CD14-positive monocyte (primary cell): ENCODE measurements at regions not wholly inside any gene's neighbourhood (a gene's known extent, or its start where the extent isn't known, plus 50 kb on each side); places are given as distances from the start of the nearest gene placed in this dataset.

Experiments
- DNase-seq, 3 donors: peaks; one replicate each; pipeline ENCODE4 v3.0.0-alpha.2; 2011 to 2022
- H2AFZ ChIP-seq: 2 replicates; pipeline ENCODE4 v1.6.0; 2012; ENCODE audit warnings: mild to moderate bottlenecking, low read depth, low read length, inconsistent platforms; ENCODE audit not compliant: insufficient read depth, poor library complexity, severe bottlenecking
- H3K27ac ChIP-seq, 2 donors: 1 replicate in 1 of 2; 2 replicates in 1 of 2; pipeline ENCODE4 v1.5.1; 2012 to 2013; ENCODE audit warnings: low read length in 2 of 2, control low read depth in 1 of 2, inconsistent platforms in 1 of 2, low read depth in 1 of 2, mild to moderate bottlenecking in 1 of 2
- H3K27me3 ChIP-seq, 2 donors: one replicate each; pipeline versions ENCODE4 v1.6.0 to v1.6.1; 2011 to 2013; ENCODE audit warnings: low read length in 2 of 2; ENCODE audit not compliant: control insufficient read depth in 2 of 2, insufficient read depth in 2 of 2
- H3K36me3 ChIP-seq, 2 donors: replicated peaks in 1 of 2; 1 replicate in 1 of 2; 2 replicates in 1 of 2; pipeline versions ENCODE4 v1.5.1 to v1.6.1; 2012 to 2013; ENCODE audit warnings: low read length in 2 of 2, control low read depth in 1 of 2, inconsistent platforms in 1 of 2, mild to moderate bottlenecking in 1 of 2; ENCODE audit not compliant: insufficient read depth in 2 of 2, control insufficient read depth in 1 of 2
- H3K4me1 ChIP-seq, 2 donors: 1 replicate in 1 of 2; 2 replicates in 1 of 2; pipeline versions ENCODE4 v1.5.1 to v1.6.1; 2012 to 2013; ENCODE audit warnings: low read length in 2 of 2, control low read depth in 1 of 2, inconsistent platforms in 1 of 2, mild to moderate bottlenecking in 1 of 2, moderate library complexity in 1 of 2; ENCODE audit not compliant: insufficient read depth in 2 of 2, control insufficient read depth in 1 of 2
- H3K4me2 ChIP-seq: replicated peaks from 2 replicates; pipeline ENCODE3; 2012; ENCODE audit warnings: low read length, moderate library complexity, mild to moderate bottlenecking; ENCODE audit not compliant: poor library complexity, severe bottlenecking; ENCODE audit errors: extremely low read depth
- H3K4me3 ChIP-seq, 3 experiments: fragments of 200-600 bp in 1 of 3; sonication (generic) in 1 of 3; replicated peaks in 1 of 3; 1 replicate in 2 of 3; 2 replicates in 1 of 3; pipeline ENCODE4 v1.5.1; 2011 to 2013; ENCODE audit warnings: low read length in 3 of 3, mild to moderate bottlenecking in 3 of 3, control low read depth in 2 of 3, low read depth in 2 of 3, inconsistent platforms in 1 of 3, moderate library complexity in 1 of 3
- H3K79me2 ChIP-seq: 2 replicates; pipeline ENCODE4 v1.6.0; 2012; ENCODE audit warnings: mild to moderate bottlenecking, control low read depth, inconsistent platforms, low read length, moderate library complexity; ENCODE audit not compliant: insufficient read depth
- H3K9ac ChIP-seq: 2 replicates; pipeline ENCODE4 v1.6.0; 2017; ENCODE audit warnings: low read length, mild to moderate bottlenecking; ENCODE audit not compliant: insufficient read depth, poor library complexity, severe bottlenecking
- H3K9me3 ChIP-seq, 2 donors: replicated peaks in 1 of 2; 1 replicate in 1 of 2; 2 replicates in 1 of 2; pipeline versions ENCODE4 v1.5.1 to v1.6.1; 2012 to 2013; ENCODE audit warnings: low read length in 2 of 2, control low read depth in 1 of 2; ENCODE audit not compliant: control insufficient read depth in 1 of 2, insufficient read depth in 1 of 2
- H4K20me1 ChIP-seq: 2 replicates; pipeline ENCODE4 v1.6.0; 2012; ENCODE audit warnings: mild to moderate bottlenecking, low read length, control low read depth, moderate library complexity; ENCODE audit not compliant: insufficient read depth
- H3K27ac Mint-ChIP-seq, 7 donors: one replicate each; pipeline ENCODE4 v1.8.0; 2020; ENCODE audit warnings: mild to moderate bottlenecking in 7 of 7, mixed read lengths in 7 of 7, moderate library complexity in 6 of 7, inconsistent platforms in 2 of 7
- H3K27me3 Mint-ChIP-seq, 3 donors: one replicate each; pipeline ENCODE4 v1.8.0; 2021 to 2022; ENCODE audit warnings: low read depth in 3 of 3, mild to moderate bottlenecking in 3 of 3, mixed read lengths in 3 of 3, moderate library complexity in 3 of 3, inconsistent platforms in 1 of 3
- H3K36me3 Mint-ChIP-seq, 2 donors: one replicate each; pipeline ENCODE4 v1.8.0; 2020; ENCODE audit warnings: mixed read lengths in 2 of 2, inconsistent platforms in 1 of 2, mild to moderate bottlenecking in 1 of 2
- H3K4me1 Mint-ChIP-seq: one replicate; pipeline ENCODE4 v1.8.0; 2020; ENCODE audit warnings: mild to moderate bottlenecking, mixed read lengths
- H3K4me3 Mint-ChIP-seq, 2 donors: one replicate each; pipeline ENCODE4 v1.8.0; 2020; ENCODE audit warnings: mild to moderate bottlenecking in 2 of 2, mixed read lengths in 2 of 2, moderate library complexity in 1 of 2
- H3K9me3 Mint-ChIP-seq, 7 donors: one replicate each; pipeline ENCODE4 v1.8.0; 2020 to 2022; ENCODE audit warnings: mixed read lengths in 7 of 7, mild to moderate bottlenecking in 6 of 7, moderate library complexity in 6 of 7, inconsistent platforms in 2 of 7
- CTCF ChIP-seq: fragments of 200-600 bp; IDR thresholded peaks from one replicate; pipeline ENCODE4 v1.8.0; 2022; ENCODE audit warnings: antibody characterized with exemption, mild to moderate bottlenecking
- WGBS: methylation state at CpG from one replicate; pipeline ENCODE4 v1.1.5; 2013; ENCODE audit warnings: missing lambda C conversion rate; ENCODE audit not compliant: insufficient coverage; 5-methylcytosine and 5-hydroxymethylcytosine counted together
- intact Hi-C, 2 donors: fragments of 100-400 bp; cut with micrococcal nuclease; formaldehyde crosslinking; loops; one replicate each; pipeline versions ENCODE4 v1.15.0 to v1.15.1; 2023

- WGBS = 100% methylated on average over 2 of the region's 2 CpGs
- H3K36me3 Mint-ChIP-seq = no peaks in the 10 kb centered on the region
- no peak overlapping the region for H3K27ac Mint-ChIP-seq
- Histone ChIP-seq H3K4me1 (no peaks in the 10 kb centered on the region), H3K4me2 (no peak overlapping the region), H3K4me3 (no peak overlapping the region), H2AFZ (no peak overlapping the region), H3K27ac (no peak overlapping the region), H3K36me3 (no peaks in the 10 kb centered on the region), H4K20me1 (no peaks in the 10 kb centered on the region), H3K9ac (no peak overlapping the region), H3K79me2 (no peaks in the 10 kb centered on the region), H3K9me3 (peaks cover 5 to 18% of the 10 kb centered on the region in 2 donors), H3K27me3 (no peaks in the 10 kb centered on the region)
- no peak for TF ChIP-seq CTCF
- no peak overlapping the region for H3K4me3 Mint-ChIP-seq
- H3K27me3 Mint-ChIP-seq = peaks cover 0 to 6% (median 3%) of the 10 kb centered on the region in 3 donors
- no peaks in the 10 kb centered on the region for H3K4me1 Mint-ChIP-seq
- intact Hi-C loops = no loop called here
- H3K9me3 Mint-ChIP-seq = peaks cover 3 to 14% (median 11%) of the 10 kb centered on the region in 7 donors
- DNase-seq = no peak
These were observed 353.5 kb upstream of the B3GAT1 start for GRCh38 chr11:134765565-134765964.

- Mint-ChIP-seq H3K36me3 (no peaks in the 10 kb centered on the region), H3K4me3 (no peak overlapping the region), H3K27me3 (peaks cover 0 to 6% (median 3%) of the 10 kb centered on the region in 3 donors), H3K9me3 (peaks cover 3 to 14% (median 11%) of the 10 kb centered on the region in 7 donors), H3K4me1 (no peaks in the 10 kb centered on the region), H3K27ac (no peak overlapping the region)
- H3K27me3 ChIP-seq = no peaks in the 10 kb centered on the region
- H3K4me3 ChIP-seq = no peak overlapping the region
- 94% methylated on average over 1 of the region's 4 CpGs for WGBS
- peaks cover 5 to 18% of the 10 kb centered on the region in 2 donors for H3K9me3 ChIP-seq
- H3K4me2 ChIP-seq = no peak overlapping the region
- H3K4me1 ChIP-seq = no peaks in the 10 kb centered on the region
- H3K79me2 ChIP-seq = no peaks in the 10 kb centered on the region
- TF ChIP-seq CTCF = no peak
- H3K27ac ChIP-seq = no peak overlapping the region
- H3K9ac ChIP-seq = no peak overlapping the region
- no peak for DNase-seq
- intact Hi-C loops = no loop called here
- no peak overlapping the region for H2AFZ ChIP-seq
- H3K36me3 ChIP-seq = no peaks in the 10 kb centered on the region
- H4K20me1 ChIP-seq = no peaks in the 10 kb centered on the region
These were observed 352.9 kb upstream of the B3GAT1 start for GRCh38 chr11:134764966-134765365.
